GM12892 (cell line): ENCODE measurements at regions not wholly inside any gene's neighbourhood (a gene's known extent, or its start where the extent isn't known, plus 50 kb on each side); places are given as distances from the start of the nearest gene placed in this dataset.
A peak's percentile ranks its signal among the peaks of the same experiment; 100 is the strongest.
"Not testable (repeated sequence)": the region's sequence is repeated elsewhere in the genome, so short reads cannot be mapped to it uniquely, and the experiment has no call there.

Experiments used
- DNase-seq: peaks from one replicate; pipeline ENCODE4 v3.0.0; 2011; ENCODE audit not compliant: insufficient read length
- FAIRE-seq: peaks from 2 replicates; lab custom pipeline; 2011; peaks lifted over from hg19 to GRCh38; lab: Jason Lieb, UNC
- POLR2A ChIP-seq: IDR thresholded peaks from 2 replicates; pipeline ENCODE4 v1.6.1; 2011; ENCODE audit warnings: low read depth, low read length, control low read depth
- POLR2AphosphoS5 ChIP-seq: IDR thresholded peaks from 2 replicates; pipeline ENCODE4 v1.6.1; 2011; ENCODE audit warnings: low read depth, low read length, control low read depth
- TAF1 ChIP-seq: IDR thresholded peaks from 2 replicates; pipeline ENCODE4 v1.6.1; 2011; ENCODE audit warnings: low read depth, mild to moderate bottlenecking, control low read depth, low read length, borderline replicate concordance

GRCh38 chr18:14222354-14223221 lies 90.4 kb upstream of the ZNF519 start:
- DNase-seq, FAIRE-seq: not testable (repeated sequence)

GRCh38 chr18:14221689-14222088 lies 89.5 kb upstream of the ZNF519 start:
- FAIRE-seq: no peak
- DNase-seq: no peak
- no peak for TF ChIP-seq TAF1
- no peak for TF ChIP-seq POLR2A
- no peak for TF ChIP-seq POLR2AphosphoS5

- FAIRE-seq, DNase-seq: not testable (repeated sequence)
These were observed 83.7 kb upstream of the ZNF519 start for GRCh38 chr18:14215952-14216351.

GRCh38 chr18:14203424-14203823 lies 71.2 kb upstream of the ZNF519 start:
- not testable (repeated sequence) for FAIRE-seq, DNase-seq

GRCh38 chr18:14190776-14191442 lies 58.7 kb upstream of the ZNF519 start:
- FAIRE-seq: peak; percentile 33

GRCh38 chr18:14189858-14190257 lies 57.6 kb upstream of the ZNF519 start:
- DNase-seq (no peak), FAIRE-seq (no peak)
- TF ChIP-seq POLR2AphosphoS5 (no peak), POLR2A (no peak), TAF1 (no peak)

More at GRCh38 chr18:14190776-14191442, 58.7 kb upstream of the ZNF519 start:
- DNase-seq: not testable (repeated sequence)

GRCh38 chr18:14188751-14189406 lies 56.6 kb upstream of the ZNF519 start:
- not testable (repeated sequence) for FAIRE-seq, DNase-seq
